HUES6 (cell line): ENCODE measurements at regions not wholly inside any gene's neighbourhood (a gene's known extent, or its start where the extent isn't known, plus 50 kb on each side); places are given as distances from the start of the nearest gene placed in this dataset.

ENCODE experiments used
- H3K27ac ChIP-seq: 2 replicates; pipeline ENCODE4 v1.7.0; 2013; ENCODE audit warnings: low read depth, mild to moderate bottlenecking, low read length, inconsistent platforms
- H3K27me3 ChIP-seq: 2 replicates; pipeline ENCODE4 v1.6.1; 2013; ENCODE audit warnings: low read length; ENCODE audit not compliant: control insufficient read depth, insufficient read depth
- H3K36me3 ChIP-seq: 2 replicates; pipeline ENCODE4 v1.6.1; 2013; ENCODE audit warnings: low read length; ENCODE audit not compliant: control insufficient read depth, insufficient read depth
- H3K4me1 ChIP-seq: 2 replicates; pipeline ENCODE4 v1.6.1; 2013; ENCODE audit warnings: low read length; ENCODE audit not compliant: control insufficient read depth, insufficient read depth
- H3K4me3 ChIP-seq: 2 replicates; pipeline ENCODE4 v1.5.1; 2013; ENCODE audit warnings: low read depth, low read length
- H3K9ac ChIP-seq: one replicate; pipeline ENCODE4 v1.6.1; 2013; ENCODE audit warnings: mild to moderate bottlenecking, low read length
- H3K9me3 ChIP-seq: 2 replicates; pipeline ENCODE4 v1.6.1; 2013; ENCODE audit warnings: low read depth, low read length; ENCODE audit not compliant: control insufficient read depth, insufficient read depth

DNA sequence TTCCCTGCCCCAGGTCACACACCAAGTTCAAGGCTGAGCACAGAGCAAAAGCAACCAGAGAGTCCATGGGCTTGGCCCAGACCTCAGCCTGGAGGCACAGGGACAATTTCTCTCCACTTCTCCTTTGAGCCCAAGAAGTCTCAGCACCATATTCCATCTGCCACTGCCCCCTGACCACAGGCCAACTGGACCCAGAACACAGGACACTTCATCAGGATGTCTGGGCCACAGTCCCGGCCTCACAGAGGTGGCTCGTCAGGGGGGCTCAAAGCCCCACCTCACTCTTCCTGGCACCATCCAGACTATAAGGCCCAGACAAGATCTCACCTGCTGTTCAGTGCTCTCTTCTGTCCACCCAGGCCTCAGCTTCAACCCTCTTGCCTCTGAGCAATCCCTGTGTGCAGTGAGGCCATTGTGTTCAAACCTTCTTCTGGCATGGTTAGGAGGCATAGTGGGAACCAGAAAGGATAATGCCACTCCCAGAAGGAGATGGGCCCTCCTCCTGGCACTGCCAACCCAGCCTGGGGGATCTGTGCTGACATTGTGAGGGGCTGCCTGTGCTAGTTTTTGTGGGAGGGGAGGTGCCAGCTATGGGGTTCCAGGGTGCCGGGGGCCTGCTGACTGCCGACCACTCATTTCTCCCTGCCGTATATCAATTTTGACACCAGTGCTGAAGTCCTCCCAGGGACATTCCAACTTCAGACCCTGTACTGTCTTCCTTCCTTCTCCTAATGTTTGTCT is 49.7 kb upstream of the ANTXRL start:
- no peak overlapping the region for H3K4me3 ChIP-seq
- H3K4me1 ChIP-seq, result no peaks in the 10 kb centered on the region
- H3K36me3 ChIP-seq, result no peaks in the 10 kb centered on the region
- no peak overlapping the region for H3K9ac ChIP-seq
- peaks cover 3% of the 10 kb centered on the region; the same call in 1 of the 2 replicates for H3K27me3 ChIP-seq
- H3K9me3 ChIP-seq, result no peaks in the 10 kb centered on the region; the same call in 1 of the 2 replicates
- H3K27ac ChIP-seq, result no peak overlapping the region
